Loucy (cell line): ENCODE measurements at regions not wholly inside any gene's neighbourhood (a gene's known extent, or its start where the extent isn't known, plus 50 kb on each side); places are given as distances from the start of the nearest gene placed in this dataset.

Experiments used
- EZH2phosphoT487 ChIP-seq: fragments of 200-600 bp; IDR thresholded peaks from 2 replicates; pipeline ENCODE4 v1.6.1; 2018; ENCODE audit warnings: antibody characterized with exemption, mild to moderate bottlenecking, moderate library complexity, borderline replicate concordance
- TF ChIP-seq, protein P1 (sequence below): fragments of 200-600 bp; sonication (generic); conservative IDR thresholded peaks from 2 replicates; pipeline ENCODE4 v1.5.1; 2014; ENCODE audit warnings: mild to moderate bottlenecking, antibody characterized with exemption, low read length

DNA sequence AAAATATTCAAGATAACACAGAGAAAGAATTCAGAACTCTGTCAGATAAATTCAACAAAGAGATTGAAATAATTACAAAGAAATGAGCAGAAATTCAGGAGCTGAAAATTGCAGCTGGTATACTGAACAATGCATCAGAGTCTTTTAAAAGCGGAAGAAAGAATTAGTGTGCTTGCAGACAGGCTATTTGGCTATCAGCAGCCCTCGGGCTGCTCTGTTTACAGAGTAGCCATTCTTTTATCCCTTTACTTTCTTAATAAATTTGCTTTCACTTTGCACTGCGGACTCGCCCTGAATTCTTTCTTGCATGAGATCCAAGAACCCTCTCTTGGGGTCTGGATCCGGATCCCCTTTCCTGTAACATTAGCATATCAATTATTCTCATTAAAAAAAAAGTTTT is 1040.0 kb downstream of the SORCS3 start:
- TF ChIP-seq, protein P1, sequence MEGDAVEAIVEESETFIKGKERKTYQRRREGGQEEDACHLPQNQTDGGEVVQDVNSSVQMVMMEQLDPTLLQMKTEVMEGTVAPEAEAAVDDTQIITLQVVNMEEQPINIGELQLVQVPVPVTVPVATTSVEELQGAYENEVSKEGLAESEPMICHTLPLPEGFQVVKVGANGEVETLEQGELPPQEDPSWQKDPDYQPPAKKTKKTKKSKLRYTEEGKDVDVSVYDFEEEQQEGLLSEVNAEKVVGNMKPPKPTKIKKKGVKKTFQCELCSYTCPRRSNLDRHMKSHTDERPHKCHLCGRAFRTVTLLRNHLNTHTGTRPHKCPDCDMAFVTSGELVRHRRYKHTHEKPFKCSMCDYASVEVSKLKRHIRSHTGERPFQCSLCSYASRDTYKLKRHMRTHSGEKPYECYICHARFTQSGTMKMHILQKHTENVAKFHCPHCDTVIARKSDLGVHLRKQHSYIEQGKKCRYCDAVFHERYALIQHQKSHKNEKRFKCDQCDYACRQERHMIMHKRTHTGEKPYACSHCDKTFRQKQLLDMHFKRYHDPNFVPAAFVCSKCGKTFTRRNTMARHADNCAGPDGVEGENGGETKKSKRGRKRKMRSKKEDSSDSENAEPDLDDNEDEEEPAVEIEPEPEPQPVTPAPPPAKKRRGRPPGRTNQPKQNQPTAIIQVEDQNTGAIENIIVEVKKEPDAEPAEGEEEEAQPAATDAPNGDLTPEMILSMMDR: no peak
- no peak for TF ChIP-seq EZH2phosphoT487
